Posterior vena cava (tissue), 2 donors: ENCODE measurements at regions not wholly inside any gene's neighbourhood (a gene's known extent, or its start where the extent isn't known, plus 50 kb on each side); places are given as distances from the start of the nearest gene placed in this dataset.
"Not testable (repeated sequence)": the region's sequence is repeated elsewhere in the genome, so short reads cannot be mapped to it uniquely, and the experiment has no call there.

ENCODE experiments used
- DNase-seq: peaks from one replicate; pipeline ENCODE4 v3.0.0-alpha.2; 2020; ENCODE audit warnings: low spot score
- intact Hi-C, 2 donors: fragments of 100-400 bp; cut with DNase I; formaldehyde crosslinking; loops; one replicate each; pipeline versions ENCODE4 v1.14.1 to v1.14.2; 2022 to 2023
- donor health status: DM: yes; HTN: yes; CAD: no.
- donor health status: DM: yes; HTN: yes; CAD: no.

GRCh38 chr18:41899535-41899934, 55.5 kb upstream of the PIK3C3 start:
- intact Hi-C loops = no loop called here
- no peak for DNase-seq

GRCh38 chr18:41893432-41893831, 61.6 kb upstream of the PIK3C3 start:
- DNase-seq = no peak
- intact Hi-C loops = no loop called here

GRCh38 chr18:41887100-41887499, 67.9 kb upstream of the PIK3C3 start:
- intact Hi-C loops = no loop called here
- DNase-seq = no peak

DNA sequence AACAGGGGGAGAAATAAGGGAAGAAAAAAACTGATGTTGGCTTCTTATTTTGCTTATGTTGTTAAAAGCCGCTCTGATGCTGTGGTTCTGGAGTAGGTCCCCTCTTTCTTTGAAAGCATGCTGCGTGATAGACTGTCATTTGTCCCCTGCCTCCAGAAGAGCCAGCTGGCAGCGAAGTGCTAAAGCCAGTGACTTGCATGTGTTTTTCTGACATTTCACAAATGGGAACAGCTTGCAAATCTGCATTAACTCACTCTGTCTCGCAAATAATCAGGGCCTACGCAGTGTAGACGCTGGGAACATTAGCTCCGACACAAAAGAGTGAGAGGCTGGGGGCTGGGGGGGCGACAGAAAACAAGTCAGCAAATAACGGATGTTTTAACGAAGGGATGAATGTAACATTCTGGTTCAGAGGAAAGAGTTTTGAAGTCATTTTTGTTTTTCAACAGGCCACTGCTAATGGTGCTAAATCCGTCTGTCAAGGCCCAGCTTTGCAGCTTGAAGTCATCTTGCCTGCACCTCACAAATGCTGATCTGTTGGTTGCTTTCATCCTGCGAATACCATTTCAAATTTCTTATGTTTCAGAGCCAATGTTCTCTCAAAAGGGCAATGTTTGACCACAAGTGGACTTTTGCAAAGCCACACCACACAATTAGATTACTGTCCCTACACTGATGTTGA, 68.8 kb upstream of the PIK3C3 start:
- intact Hi-C loops = no loop called here
- DNase-seq = no peak

GRCh38 chr18:41881285-41881684, 73.7 kb upstream of the PIK3C3 start:
- intact Hi-C loops = no loop called here
- DNase-seq = no peak

- intact Hi-C loops = no loop called here
- no peak for DNase-seq
These were observed 75.8 kb upstream of the PIK3C3 start for GRCh38 chr18:41879256-41879655.

DNA sequence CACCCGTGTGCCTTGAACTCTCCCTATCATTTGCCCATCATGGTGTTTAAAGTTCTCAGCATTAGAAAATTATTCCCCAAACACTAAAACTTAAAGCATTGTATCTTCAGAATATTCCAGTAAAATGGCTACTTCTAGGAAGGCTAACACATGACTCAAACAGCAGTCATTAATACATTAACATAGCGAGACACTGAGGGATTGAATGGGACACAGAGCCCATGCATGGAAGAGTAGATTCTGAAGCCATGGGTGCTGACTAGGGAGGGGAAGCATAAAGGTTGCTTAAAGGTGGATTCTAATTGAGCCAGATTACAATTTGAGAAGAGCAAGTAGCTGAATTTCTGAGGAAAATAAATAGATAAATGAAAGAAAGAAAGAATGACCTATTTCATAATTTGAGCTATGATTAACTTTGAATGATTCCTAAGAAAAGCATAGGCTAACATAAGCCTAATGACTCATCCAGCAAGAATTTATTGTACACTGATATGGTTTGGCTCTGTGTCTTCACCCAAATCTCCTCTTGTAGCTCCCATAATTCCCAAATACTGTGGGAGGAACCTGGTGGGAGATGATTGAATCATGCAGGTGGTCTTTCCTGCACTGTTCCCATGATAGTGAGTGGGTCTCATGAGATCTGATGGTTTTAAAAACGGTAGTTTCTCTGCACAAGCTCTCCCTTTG, 79.8 kb upstream of the PIK3C3 start:
- DNase-seq = no peak
- intact Hi-C loops = no loop called here

GRCh38 chr18:41873730-41874129, 81.3 kb upstream of the PIK3C3 start:
- intact Hi-C loops = no loop called here
- DNase-seq = no peak

GRCh38 chr18:41872206-41872605, 82.8 kb upstream of the PIK3C3 start:
- intact Hi-C loops = no loop called here
- no peak for DNase-seq

DNA sequence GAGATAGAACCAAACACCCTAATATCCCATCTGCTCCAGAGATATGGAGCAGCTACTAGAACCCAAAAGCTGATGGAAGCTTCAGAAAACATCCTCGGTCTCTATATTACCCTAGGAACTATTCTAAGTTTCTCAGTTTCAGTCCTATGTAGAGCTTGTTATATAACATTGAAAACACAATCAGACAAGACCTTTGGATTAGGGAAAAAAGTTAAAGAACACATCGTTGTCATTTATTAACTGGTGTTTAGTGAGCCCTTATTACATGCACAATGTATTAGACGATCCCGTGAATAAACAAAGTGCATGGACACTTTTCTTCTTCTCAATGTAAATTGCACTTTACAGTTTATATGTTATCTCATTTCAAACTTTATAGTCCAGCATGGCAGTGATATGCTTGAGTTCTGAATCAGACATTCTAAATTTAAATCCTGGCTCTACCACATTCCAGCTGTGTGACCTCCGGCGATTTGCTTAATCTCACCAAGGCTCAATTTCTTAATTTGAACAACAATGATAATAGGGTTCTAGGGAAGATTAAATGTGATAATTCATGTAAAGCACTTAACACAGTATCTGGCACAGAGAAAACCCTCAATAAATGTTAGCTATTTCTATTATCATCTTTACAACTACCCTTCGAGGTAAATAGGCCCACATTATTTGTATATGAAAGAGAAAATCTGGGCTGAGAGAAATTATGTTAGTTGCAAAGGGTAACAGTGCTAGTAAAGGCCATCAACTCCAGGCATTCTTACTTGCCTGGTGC, 83.6 kb upstream of the PIK3C3 start:
- no peak for DNase-seq
- intact Hi-C loops = no loop called here

- intact Hi-C loops = no loop called here
- DNase-seq = no peak
These were observed 84.2 kb upstream of the PIK3C3 start for GRCh38 chr18:41870817-41871216.

GRCh38 chr18:41870191-41870590, 84.8 kb upstream of the PIK3C3 start:
- intact Hi-C loops = no loop called here
- DNase-seq = no peak

DNA sequence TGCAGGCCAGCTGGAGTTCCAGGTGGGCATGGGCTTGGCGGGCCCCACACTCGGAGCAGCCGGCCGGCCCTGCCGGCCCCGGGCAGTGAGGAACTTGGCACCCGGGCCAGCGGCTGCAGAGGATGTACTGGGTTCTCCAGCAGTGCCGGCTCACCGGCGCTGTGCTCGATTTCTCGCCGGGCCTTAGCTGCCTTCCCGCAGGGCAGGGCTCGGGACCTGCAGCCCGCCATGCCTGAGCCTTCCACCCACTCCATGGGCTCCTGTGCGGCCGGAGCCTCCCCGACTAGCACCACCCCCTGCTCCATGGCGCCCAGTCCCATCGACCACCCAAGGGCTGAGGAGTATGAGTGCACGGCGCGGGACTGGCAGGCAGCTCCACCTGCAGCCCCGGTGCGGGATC, 89.2 kb upstream of the PIK3C3 start:
- DNase-seq, intact Hi-C loops: not testable (repeated sequence)

- DNase-seq = no peak
- intact Hi-C loops = no loop called here
These were observed 90.8 kb upstream of the PIK3C3 start for GRCh38 chr18:41864216-41864615.

DNA sequence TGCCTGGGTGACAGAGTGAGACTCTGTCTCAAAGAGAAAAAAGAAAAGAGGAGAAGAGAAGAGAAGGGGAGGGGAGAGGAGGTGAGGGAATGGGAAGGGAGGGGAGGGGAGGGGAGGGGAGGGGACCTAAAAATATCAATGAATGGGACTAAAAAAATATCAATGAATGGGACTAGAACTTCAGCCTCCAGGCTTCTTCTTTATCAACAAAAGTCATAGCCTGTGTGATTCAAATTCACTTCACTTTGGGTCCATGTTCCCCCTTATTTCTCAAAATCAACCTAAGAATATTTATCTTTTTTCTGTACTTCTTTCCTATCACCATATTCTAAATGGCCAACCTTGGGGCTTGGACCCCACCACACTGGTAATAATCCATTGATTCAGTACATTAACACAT, 92.1 kb upstream of the PIK3C3 start:
- intact Hi-C loops = no loop called here
- DNase-seq = no peak

DNA sequence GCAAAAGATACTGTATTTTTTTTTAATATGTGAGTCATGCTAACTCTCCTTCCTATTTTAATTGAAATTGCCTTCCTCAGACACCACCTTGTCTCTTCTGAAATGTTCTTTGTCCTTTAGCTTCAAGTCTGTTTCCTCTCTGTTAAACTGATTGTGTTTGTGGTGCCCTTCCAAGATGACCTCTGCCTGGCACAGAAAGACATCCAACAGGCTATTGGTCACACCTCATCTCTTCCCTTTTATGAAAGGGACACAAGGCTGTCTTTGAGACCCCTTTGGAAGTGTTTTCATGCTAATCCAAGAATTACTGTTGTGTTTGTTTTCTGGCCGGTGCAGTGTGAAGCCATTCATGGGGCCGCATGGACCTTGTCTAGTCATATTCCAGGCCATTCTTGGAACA, 94.0 kb upstream of the PIK3C3 start:
- DNase-seq = no peak
- intact Hi-C loops = no loop called here

DNA sequence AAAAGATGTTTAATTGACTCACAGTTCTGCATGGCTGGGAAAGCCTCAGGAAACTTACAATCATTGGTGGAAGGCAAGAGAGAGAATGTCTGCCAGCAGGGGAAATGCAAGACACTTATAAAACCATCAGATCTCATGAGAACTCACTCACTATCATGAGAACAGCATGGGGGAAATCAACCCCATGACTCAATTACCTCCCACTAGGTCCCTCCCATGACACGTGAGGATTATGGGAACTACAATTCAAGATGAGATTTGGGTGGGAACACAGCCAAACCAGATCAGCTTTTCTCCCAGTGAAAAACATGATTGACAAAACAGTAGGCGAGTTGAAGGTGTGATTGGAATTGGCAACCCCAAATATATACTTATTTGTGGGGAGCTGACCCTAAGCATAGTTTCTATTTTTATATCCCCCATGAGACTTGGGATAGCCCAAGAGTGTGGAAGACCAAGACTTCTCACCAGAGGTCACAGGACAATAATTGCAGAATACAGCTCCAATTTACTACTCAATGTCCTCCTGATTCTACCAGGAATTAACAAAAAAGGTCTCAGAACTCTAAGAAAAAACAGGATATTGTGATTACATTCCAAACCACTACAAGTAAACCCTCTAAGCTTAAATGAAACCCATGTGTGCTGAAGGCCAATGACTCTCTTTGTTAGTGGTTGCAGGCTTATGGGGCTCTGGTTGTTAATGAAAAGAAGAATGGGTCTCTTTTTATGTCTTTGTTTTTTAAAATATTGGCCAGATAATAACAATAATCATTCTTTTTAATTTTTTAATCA, 96.1 kb upstream of the PIK3C3 start:
- DNase-seq = no peak
- intact Hi-C loops = no loop called here

DNA sequence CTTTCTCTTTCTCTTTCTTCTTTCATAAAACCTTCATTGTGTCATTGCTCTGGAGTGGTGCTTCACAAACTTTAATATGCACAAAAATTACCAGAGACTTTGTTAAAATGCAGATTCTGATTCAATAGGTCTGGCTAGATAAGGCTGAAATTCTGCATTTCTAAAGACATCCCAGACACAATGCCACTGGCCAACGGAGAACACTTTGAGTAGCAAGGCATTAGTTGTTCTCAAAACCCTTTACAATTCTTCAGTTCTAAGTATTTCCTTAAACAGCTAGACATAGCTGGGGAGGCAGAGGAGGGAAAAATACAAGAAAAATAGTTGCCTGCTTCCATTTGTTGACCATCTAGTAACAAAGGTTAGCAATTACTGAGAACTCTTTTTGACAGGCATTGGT, 101.8 kb upstream of the PIK3C3 start:
- intact Hi-C loops = no loop called here

DNA sequence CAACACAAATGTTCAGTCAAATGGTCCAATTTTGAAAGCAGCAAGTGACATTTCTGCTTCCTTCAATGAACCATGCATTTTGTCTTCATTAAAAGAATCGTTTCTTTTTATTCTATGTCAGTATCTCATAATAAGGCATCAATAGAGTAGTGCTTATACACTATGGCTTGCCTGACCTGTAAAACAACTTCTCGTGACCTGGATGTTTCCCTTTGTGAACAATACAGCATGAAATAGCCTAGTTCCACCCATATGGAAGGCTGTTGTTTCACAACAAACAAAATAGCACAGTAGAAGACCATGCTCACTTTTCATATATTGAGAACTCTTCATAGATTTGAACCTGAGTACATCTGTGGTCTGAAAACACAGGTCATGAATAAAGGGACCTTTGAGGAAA, 104.3 kb upstream of the PIK3C3 start:
- intact Hi-C loops = no loop called here
- no peak for DNase-seq

More for the DNA sequence above, 101.8 kb upstream of the PIK3C3 start:
- DNase-seq = no peak

DNA sequence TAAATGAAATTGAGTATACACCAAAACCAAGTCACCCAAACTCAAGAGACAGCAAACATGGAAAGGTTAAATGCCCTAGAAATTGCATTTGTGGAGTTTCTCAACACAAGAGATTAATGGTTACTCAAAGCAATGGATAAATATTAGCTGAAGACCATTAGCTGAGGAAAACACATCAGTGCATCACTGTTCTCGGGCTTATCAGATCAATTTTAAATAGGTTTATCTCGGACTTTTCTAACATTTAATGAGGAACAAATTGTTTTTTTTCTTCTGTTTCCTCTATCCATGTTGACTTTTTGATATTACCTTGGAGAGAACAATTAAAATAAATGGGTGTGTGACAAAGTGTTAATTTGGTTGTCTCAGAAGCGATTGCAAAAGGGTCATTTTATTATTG, 105.4 kb upstream of the PIK3C3 start:
- intact Hi-C loops = no loop called here
- DNase-seq = no peak
